ENCODE measurements at regions not wholly inside any gene's neighbourhood (a gene's known extent, or its start where the extent isn't known, plus 50 kb on each side); places are given as distances from the start of the nearest gene placed in this dataset.

DNA sequence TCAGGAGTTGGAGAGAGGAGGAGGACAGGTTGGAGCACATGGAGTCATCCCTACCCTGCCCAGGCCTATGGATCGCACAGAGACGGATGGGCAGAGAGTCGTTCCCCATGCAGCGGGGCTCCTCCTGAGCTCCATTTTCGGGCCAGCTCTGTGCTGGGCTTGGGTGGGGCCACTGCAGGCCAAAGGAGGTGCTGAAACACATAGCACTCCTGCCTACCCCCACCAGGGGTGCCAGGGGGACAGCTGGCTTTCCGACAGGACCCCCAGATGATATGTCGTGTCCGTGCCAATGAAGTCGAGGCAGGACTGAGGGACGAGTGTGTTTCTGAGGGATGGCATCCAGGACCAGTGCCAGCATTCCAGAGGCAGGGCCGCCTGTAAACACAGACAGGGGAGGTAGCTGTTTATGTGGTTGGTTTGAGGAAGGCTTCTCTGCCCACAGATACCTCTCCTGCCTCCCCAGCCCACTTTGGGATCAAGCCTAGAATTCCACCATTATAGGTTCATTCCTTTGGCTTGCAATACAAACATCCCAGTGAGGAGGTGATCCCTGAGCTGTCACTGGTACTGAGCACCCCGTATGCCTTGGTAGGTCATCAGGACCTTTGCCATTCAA, 116.6 kb downstream of the GLI2 start (continued):
- TF ChIP-seq RELA (CRISPR knock-in tag; IDR thresholded peaks at IDR 0.05; ENCODE audit: borderline replicate concordance) = no peak
- TF ChIP-seq ATF1 (CRISPR knock-in tag; IDR thresholded peaks at IDR 0.05) = no peak
- TF ChIP-seq, protein P1, sequence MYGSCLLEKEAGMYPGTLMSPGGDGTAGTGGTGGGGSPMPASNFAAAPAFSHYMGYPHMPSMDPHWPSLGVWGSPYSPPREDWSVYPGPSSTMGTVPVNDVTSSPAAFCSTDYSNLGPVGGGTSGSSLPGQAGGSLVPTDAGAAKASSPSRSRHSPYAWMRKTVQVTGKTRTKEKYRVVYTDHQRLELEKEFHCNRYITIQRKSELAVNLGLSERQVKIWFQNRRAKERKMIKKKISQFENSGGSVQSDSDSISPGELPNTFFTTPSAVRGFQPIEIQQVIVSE (CRISPR knock-in tag; IDR thresholded peaks at IDR 0.05; ENCODE audit: borderline replicate concordance) = no peak
- TF ChIP-seq, protein P2, sequence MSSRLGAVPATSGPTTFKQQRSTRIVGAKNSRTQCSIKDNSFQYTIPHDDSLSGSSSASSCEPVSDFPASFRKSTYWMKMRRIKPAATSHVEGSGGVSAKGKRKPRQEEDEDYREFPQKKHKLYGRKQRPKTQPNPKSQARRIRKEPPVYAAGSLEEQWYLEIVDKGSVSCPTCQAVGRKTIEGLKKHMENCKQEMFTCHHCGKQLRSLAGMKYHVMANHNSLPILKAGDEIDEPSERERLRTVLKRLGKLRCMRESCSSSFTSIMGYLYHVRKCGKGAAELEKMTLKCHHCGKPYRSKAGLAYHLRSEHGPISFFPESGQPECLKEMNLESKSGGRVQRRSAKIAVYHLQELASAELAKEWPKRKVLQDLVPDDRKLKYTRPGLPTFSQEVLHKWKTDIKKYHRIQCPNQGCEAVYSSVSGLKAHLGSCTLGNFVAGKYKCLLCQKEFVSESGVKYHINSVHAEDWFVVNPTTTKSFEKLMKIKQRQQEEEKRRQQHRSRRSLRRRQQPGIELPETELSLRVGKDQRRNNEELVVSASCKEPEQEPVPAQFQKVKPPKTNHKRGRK (CRISPR knock-in tag; IDR thresholded peaks at IDR 0.05; ENCODE audit: borderline replicate concordance) = no peak
- TF ChIP-seq, protein P3, sequence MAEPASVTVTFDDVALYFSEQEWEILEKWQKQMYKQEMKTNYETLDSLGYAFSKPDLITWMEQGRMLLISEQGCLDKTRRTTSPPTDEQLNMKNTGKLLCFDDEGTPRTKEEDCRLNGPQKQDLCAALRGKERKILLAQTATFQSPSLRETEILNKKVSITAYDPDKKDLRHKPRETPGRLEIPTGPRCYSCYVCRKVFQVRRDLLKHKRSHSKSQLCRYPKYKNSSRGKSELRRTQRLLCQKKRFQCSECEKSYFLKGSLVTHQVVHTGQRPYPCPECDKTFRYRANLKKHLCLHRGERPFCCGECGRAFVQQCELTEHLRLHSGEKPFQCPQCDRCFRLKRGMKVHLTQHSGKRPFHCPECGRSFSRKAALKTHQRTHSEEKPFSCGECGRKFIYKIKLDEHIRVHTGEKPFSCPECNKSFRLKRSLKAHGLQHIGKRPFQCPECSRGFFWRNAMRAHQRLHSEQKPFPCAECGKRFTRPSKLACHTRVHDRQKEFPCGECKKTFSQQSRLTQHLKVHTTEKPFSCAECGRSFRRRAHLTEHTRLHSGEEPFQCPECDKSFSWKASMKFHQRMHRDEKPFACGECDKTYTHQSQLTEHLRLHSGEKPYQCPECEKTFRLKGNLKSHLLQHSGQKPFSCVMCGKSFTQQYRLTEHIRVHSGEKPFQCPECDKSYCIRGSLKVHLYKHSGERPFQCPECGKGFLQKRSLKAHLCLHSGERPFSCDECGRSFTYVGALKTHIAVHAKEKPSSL (CRISPR knock-in tag; conservative IDR thresholded peaks at IDR 0.05) = no peak

DNA sequence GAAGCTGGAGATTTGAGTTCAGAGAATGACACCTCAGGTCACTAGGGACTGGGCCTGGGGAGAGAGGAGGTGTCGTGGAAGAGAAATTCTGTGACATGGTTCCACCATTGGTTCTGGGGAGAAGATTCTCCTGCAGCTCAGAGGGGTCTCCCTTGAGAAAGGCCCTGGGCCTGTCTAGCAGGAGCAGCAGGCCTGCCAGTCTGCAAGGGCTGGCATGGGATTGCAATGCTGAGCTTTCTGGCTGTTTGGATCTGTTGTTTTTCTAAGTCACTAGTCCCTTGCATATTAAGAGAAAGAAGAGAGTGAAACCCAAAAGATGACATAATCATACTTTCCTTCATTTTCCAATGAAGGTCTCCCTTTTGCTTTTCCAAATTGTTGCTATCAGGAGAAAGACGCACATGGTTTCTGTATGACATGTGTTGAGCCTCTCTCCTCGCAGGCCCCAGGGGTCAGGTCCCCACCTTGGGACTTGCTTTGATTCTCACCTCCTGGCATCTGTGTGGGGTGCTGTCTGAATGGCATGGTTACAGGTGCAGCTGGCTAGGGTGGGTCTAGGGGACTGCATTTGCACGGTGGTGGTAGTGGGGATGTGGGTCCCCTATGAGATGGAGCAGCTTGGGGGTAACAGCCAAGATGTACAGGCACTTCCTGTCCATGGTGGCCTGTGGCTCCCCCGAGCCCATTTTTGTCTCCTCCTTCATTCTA, 117.8 kb downstream of the GLI2 start:
- Mint-ChIP-seq H3K27ac (peak overlapping the region; percentile 81), H3K36me3 (peaks cover 12% of the 10 kb centered on the region), H3K27me3 (ENCODE audit: low read depth) (no peaks in the 10 kb centered on the region), H3K4me3 (no peak overlapping the region), H3K9me3 (peaks cover 5% of the 10 kb centered on the region; the same call in 1 of the 2 replicates), H3K4me1 (peaks cover 34% of the 10 kb centered on the region)
- ATAC-seq = no peak
- ChIA-PET POLR2A (no interaction called here), CTCF (interaction anchor here (2.0 kb wide), 1 partner anchor 49 kb away, joined by 4 read pairs; no protein-coding TSS in a partner anchor)
- no peak for DNase-seq (ENCODE audit: low spot score)
- TF ChIP-seq KAT7 (CRISPR knock-in tag; IDR thresholded peaks at IDR 0.05; ENCODE audit: borderline replicate concordance) (no peak), MYBL2 (CRISPR knock-in tag; IDR thresholded peaks at IDR 0.05) (no peak), ZNF671 (CRISPR knock-in tag; IDR thresholded peaks at IDR 0.05) (no peak), EMX1 (CRISPR knock-in tag; IDR thresholded peaks at IDR 0.05) (no peak), ZNF263 (CRISPR knock-in tag; IDR thresholded peaks at IDR 0.05; ENCODE audit: low read depth) (no peak), CREB1 (CRISPR knock-in tag; IDR thresholded peaks at IDR 0.05) (no peak), NR1H2 (CRISPR knock-in tag; IDR thresholded peaks at IDR 0.05) (no peak)
- TF ChIP-seq, protein P4, sequence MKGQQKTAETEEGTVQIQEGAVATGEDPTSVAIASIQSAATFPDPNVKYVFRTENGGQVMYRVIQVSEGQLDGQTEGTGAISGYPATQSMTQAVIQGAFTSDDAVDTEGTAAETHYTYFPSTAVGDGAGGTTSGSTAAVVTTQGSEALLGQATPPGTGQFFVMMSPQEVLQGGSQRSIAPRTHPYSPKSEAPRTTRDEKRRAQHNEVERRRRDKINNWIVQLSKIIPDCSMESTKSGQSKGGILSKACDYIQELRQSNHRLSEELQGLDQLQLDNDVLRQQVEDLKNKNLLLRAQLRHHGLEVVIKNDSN (CRISPR knock-in tag; IDR thresholded peaks at IDR 0.05) = no peak
- TF ChIP-seq, protein P5, sequence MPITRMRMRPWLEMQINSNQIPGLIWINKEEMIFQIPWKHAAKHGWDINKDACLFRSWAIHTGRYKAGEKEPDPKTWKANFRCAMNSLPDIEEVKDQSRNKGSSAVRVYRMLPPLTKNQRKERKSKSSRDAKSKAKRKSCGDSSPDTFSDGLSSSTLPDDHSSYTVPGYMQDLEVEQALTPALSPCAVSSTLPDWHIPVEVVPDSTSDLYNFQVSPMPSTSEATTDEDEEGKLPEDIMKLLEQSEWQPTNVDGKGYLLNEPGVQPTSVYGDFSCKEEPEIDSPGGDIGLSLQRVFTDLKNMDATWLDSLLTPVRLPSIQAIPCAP (CRISPR knock-in tag; IDR thresholded peaks at IDR 0.05) = no peak
- TF ChIP-seq, protein P6, sequence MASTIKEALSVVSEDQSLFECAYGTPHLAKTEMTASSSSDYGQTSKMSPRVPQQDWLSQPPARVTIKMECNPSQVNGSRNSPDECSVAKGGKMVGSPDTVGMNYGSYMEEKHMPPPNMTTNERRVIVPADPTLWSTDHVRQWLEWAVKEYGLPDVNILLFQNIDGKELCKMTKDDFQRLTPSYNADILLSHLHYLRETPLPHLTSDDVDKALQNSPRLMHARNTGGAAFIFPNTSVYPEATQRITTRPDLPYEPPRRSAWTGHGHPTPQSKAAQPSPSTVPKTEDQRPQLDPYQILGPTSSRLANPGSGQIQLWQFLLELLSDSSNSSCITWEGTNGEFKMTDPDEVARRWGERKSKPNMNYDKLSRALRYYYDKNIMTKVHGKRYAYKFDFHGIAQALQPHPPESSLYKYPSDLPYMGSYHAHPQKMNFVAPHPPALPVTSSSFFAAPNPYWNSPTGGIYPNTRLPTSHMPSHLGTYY (CRISPR knock-in tag; IDR thresholded peaks at IDR 0.05) = no peak
